SK-N-SH (cell line): ENCODE measurements at regions not wholly inside any gene's neighbourhood (a gene's known extent, or its start where the extent isn't known, plus 50 kb on each side); places are given as distances from the start of the nearest gene placed in this dataset.

Experiments
- CTCF ChIA-PET: fragments of 300-600, 350-600 bp; formaldehyde crosslinking; extraction: SDS; loops from one replicate; lab custom pipeline; 2021; lab: Yijun Ruan, JAX
- POLR2A ChIA-PET: fragments of 350-600 bp; sonication (Branson Sonifier 250); formaldehyde crosslinking; extraction: SDS; loops from one replicate; lab custom pipeline; 2020; ENCODE audit warnings: antibody characterized with exemption, inconsistent platforms; lab: Yijun Ruan, JAX
- DNase-seq: peaks from one replicate; pipeline ENCODE4 v3.0.0; 2012
- H2AFZ ChIP-seq: fragments of 200-600 bp; sonication (generic); 2 replicates; pipeline ENCODE4 v1.8.1; 2016; ENCODE audit warnings: antibody characterized with exemption, mild to moderate bottlenecking, low read depth
- H3F3A ChIP-seq: fragments of 200-600 bp; sonication (generic); replicated peaks from 2 replicates; pipeline ENCODE3; 2016; ENCODE audit warnings: antibody characterized with exemption, mild to moderate bottlenecking; ENCODE audit not compliant: insufficient read depth
- H3K27ac ChIP-seq, 2 experiments: fragments of 200-500 bp in 1 of 2; fragments of 200-600 bp in 1 of 2; sonication (Bioruptor generic) in 1 of 2; sonication (generic), shearing (Covaris generic) in 1 of 2; 2 replicates each; pipeline versions ENCODE4 v1.5.1 to v1.6.1; 2014 to 2016; ENCODE audit warnings: low read depth in 2 of 2, inconsistent platforms in 1 of 2, low read length in 1 of 2, mild to moderate bottlenecking in 1 of 2, mixed read lengths in 1 of 2
- H3K27me3 ChIP-seq: fragments of 200-600 bp; sonication (generic), shearing (Covaris generic); 2 replicates; pipeline ENCODE4 v1.6.1; 2016; ENCODE audit warnings: mixed run types; ENCODE audit not compliant: insufficient read depth
- H3K36me3 ChIP-seq, 2 experiments: fragments of 200-500 bp in 1 of 2; fragments of 200-600 bp in 1 of 2; sonication (Bioruptor generic) in 1 of 2; sonication (generic) in 1 of 2; replicated peaks in 1 of 2; 2 replicates each; pipeline versions ENCODE3 to v1.5.1; 2014 to 2016; ENCODE audit warnings: low read length in 1 of 2, mild to moderate bottlenecking in 1 of 2; ENCODE audit not compliant: insufficient read depth in 2 of 2, control insufficient read depth in 1 of 2
- H3K4me1 ChIP-seq, 2 experiments: fragments of 200-500 bp in 1 of 2; fragments of 200-600 bp in 1 of 2; sonication (Bioruptor generic) in 1 of 2; sonication (generic), shearing (Covaris generic) in 1 of 2; 2 replicates each; pipeline versions ENCODE4 v1.5.1 to v1.6.1; 2014 to 2016; ENCODE audit warnings: low read depth in 1 of 2, low read length in 1 of 2, mixed run types in 1 of 2; ENCODE audit not compliant: insufficient read depth in 2 of 2, control insufficient read depth in 1 of 2
- H3K4me2 ChIP-seq: fragments of 200-600 bp; sonication (generic), shearing (Covaris generic); 2 replicates; pipeline ENCODE4 v1.6.1; 2017; ENCODE audit warnings: mixed run types
- H3K4me3 ChIP-seq, 2 experiments: fragments of 200-500 bp in 1 of 2; fragments of 200-600 bp in 1 of 2; sonication (Bioruptor generic) in 1 of 2; sonication (generic), shearing (Covaris generic) in 1 of 2; 2 replicates each; pipeline versions ENCODE4 v1.5.1 to v1.8.1; 2014 to 2016; ENCODE audit warnings: low read depth in 2 of 2, inconsistent platforms in 1 of 2, low read length in 1 of 2, mild to moderate bottlenecking in 1 of 2, mixed read lengths in 1 of 2, moderate library complexity in 1 of 2
- H3K79me2 ChIP-seq: fragments of 200-600 bp; sonication (generic); 2 replicates; pipeline ENCODE4 v1.8.1; 2017; ENCODE audit warnings: mild to moderate bottlenecking; ENCODE audit not compliant: insufficient read depth
- H3K9ac ChIP-seq: fragments of 200-600 bp; sonication (generic); 2 replicates; pipeline ENCODE4 v1.6.1; 2017; ENCODE audit warnings: mixed run types
- H3K9me2 ChIP-seq: fragments of 200-600 bp; sonication (generic); 2 replicates; pipeline ENCODE4 v1.6.1; 2017; ENCODE audit warnings: mixed run types
- H3K9me3 ChIP-seq: fragments of 200-600 bp; sonication (generic); 2 replicates; pipeline ENCODE4 v1.6.1; 2017; ENCODE audit warnings: mixed run types, mild to moderate bottlenecking, moderate library complexity
- H4K20me1 ChIP-seq: fragments of 200-600 bp; sonication (generic); 2 replicates; pipeline ENCODE4 v1.6.1; 2017; ENCODE audit warnings: mild to moderate bottlenecking, mixed run types; ENCODE audit not compliant: insufficient read depth
- GABPA ChIP-seq: IDR thresholded peaks from 2 replicates; pipeline ENCODE4 v1.4.0; 2012; ENCODE audit warnings: low read depth, mild to moderate bottlenecking
- GATA2 ChIP-seq: sonication (generic); formaldehyde crosslinking; IDR thresholded peaks from 2 replicates; pipeline ENCODE4 v1.5.0; 2020; ENCODE audit warnings: mild to moderate bottlenecking, missing genetic modification reagents
- IRF3 ChIP-seq: fragments of 150-350 bp; IDR thresholded peaks from 2 replicates; pipeline ENCODE4 v1.6.1; 2016; ENCODE audit warnings: mild to moderate bottlenecking, low read depth, low read length
- MEF2A ChIP-seq: IDR thresholded peaks from 2 replicates; pipeline ENCODE4 v1.4.0; 2012; ENCODE audit warnings: low read depth, borderline replicate concordance
- POLR2AphosphoS5 ChIP-seq: IDR thresholded peaks from 2 replicates; pipeline ENCODE4 v1.6.1; 2012; ENCODE audit warnings: low read depth, low read length
- RFX5 ChIP-seq: IDR thresholded peaks from 2 replicates; pipeline ENCODE4 v1.6.1; 2012; ENCODE audit warnings: mild to moderate bottlenecking, improper control_type of control experiment, low read length
- SIN3A ChIP-seq: IDR thresholded peaks from 2 replicates; pipeline ENCODE4 v1.6.1; 2012; ENCODE audit warnings: low read depth, mild to moderate bottlenecking, low read length, moderate library complexity, borderline replicate concordance
- SMC3 ChIP-seq: IDR thresholded peaks from 2 replicates; pipeline ENCODE4 v1.6.1; 2012; ENCODE audit warnings: low read depth, low read length, improper control_type of control experiment
- TCF12 ChIP-seq: IDR thresholded peaks from 2 replicates; pipeline ENCODE4 v1.4.0; 2012
- USF2 ChIP-seq: fragments of 150-350 bp; IDR thresholded peaks from 2 replicates; pipeline ENCODE4 v1.6.1; 2017; ENCODE audit warnings: antibody characterized with exemption, low read length, low read depth, borderline replicate concordance
- YY1 ChIP-seq: IDR thresholded peaks from 2 replicates; pipeline ENCODE4 v1.4.0; 2012; ENCODE audit warnings: low read depth, mild to moderate bottlenecking
- WGBS: methylation state at CpG from one replicate; pipeline ENCODE4 v1.1.6; 2017; ENCODE audit warnings: low lambda C conversion rate; 5-methylcytosine and 5-hydroxymethylcytosine counted together
- TF ChIP-seq, protein P1 (sequence below): fragments of 200-600 bp; sonication (generic); IDR thresholded peaks from 2 replicates; pipeline ENCODE4 v1.6.1; 2017; ENCODE audit warnings: antibody characterized with exemption, mild to moderate bottlenecking, moderate library complexity
- TF ChIP-seq, protein P2 (sequence below): IDR thresholded peaks from 2 replicates; pipeline ENCODE4 v1.4.0; 2012; ENCODE audit warnings: low read depth, borderline replicate concordance

GRCh38 chr18:69157906-69158305 is 242.8 kb upstream of the DOK6 start (continued):
- TF ChIP-seq USF2 (no peak), SMC3 (no peak), IRF3 (no peak), TCF12 (no peak), POLR2AphosphoS5 (no peak)
- TF ChIP-seq, all 33 proteins: peak for 0

- Histone ChIP-seq H3F3A (peaks cover 7% of the 10 kb centered on the region), H3K4me3 (no peak overlapping the region), H3K36me3 (no peaks in the 10 kb centered on the region), H3K4me2 (no peak overlapping the region), H4K20me1 (no peaks in the 10 kb centered on the region), H3K27ac (no peak overlapping the region), H3K79me2 (no peaks in the 10 kb centered on the region), H3K4me1 (peaks cover 0 to 3% of the 10 kb centered on the region in 2 experiments; a peak in 1 of 4 replicates), H3K27me3 (no peaks in the 10 kb centered on the region), H2AFZ (no peak overlapping the region), H3K9ac (no peak overlapping the region), H3K9me2 (0 out of 2 replicates have a peak, but pooled peaks cover 2% of the 10 kb centered on the region), H3K9me3 (no peaks in the 10 kb centered on the region)
- POLR2A ChIA-PET = no interaction called here
- 79% methylated on average over 6 of the region's 6 CpGs for WGBS
- TF ChIP-seq GATA2 (CRISPR knock-in tag) (no peak), SMC3 (no peak), MEF2A (no peak), RFX5 (no peak), SIN3A (no peak), YY1 (no peak), IRF3 (no peak), GABPA (no peak)
- TF ChIP-seq, protein P1, sequence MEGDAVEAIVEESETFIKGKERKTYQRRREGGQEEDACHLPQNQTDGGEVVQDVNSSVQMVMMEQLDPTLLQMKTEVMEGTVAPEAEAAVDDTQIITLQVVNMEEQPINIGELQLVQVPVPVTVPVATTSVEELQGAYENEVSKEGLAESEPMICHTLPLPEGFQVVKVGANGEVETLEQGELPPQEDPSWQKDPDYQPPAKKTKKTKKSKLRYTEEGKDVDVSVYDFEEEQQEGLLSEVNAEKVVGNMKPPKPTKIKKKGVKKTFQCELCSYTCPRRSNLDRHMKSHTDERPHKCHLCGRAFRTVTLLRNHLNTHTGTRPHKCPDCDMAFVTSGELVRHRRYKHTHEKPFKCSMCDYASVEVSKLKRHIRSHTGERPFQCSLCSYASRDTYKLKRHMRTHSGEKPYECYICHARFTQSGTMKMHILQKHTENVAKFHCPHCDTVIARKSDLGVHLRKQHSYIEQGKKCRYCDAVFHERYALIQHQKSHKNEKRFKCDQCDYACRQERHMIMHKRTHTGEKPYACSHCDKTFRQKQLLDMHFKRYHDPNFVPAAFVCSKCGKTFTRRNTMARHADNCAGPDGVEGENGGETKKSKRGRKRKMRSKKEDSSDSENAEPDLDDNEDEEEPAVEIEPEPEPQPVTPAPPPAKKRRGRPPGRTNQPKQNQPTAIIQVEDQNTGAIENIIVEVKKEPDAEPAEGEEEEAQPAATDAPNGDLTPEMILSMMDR = no peak
- TF ChIP-seq, protein P2, sequence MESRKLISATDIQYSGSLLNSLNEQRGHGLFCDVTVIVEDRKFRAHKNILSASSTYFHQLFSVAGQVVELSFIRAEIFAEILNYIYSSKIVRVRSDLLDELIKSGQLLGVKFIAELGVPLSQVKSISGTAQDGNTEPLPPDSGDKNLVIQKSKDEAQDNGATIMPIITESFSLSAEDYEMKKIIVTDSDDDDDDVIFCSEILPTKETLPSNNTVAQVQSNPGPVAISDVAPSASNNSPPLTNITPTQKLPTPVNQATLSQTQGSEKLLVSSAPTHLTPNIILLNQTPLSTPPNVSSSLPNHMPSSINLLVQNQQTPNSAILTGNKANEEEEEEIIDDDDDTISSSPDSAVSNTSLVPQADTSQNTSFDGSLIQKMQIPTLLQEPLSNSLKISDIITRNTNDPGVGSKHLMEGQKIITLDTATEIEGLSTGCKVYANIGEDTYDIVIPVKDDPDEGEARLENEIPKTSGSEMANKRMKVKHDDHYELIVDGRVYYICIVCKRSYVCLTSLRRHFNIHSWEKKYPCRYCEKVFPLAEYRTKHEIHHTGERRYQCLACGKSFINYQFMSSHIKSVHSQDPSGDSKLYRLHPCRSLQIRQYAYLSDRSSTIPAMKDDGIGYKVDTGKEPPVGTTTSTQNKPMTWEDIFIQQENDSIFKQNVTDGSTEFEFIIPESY = no peak
- DNase-seq = no peak
- CTCF ChIA-PET = no interaction called here
These were observed 241.7 kb upstream of the DOK6 start for GRCh38 chr18:69158944-69159343.
